Peyer's patch (tissue), 4 donors: ENCODE measurements at regions not wholly inside any gene's neighbourhood (a gene's known extent, or its start where the extent isn't known, plus 50 kb on each side); places are given as distances from the start of the nearest gene placed in this dataset.

Experiments used
- DNase-seq, 3 donors: peaks; one replicate each; pipeline ENCODE4 v3.0.0-alpha.2; 2017 to 2019
- H3K27ac ChIP-seq, 4 donors: fragments of 200-600 bp; sonication (generic); one replicate each; pipeline ENCODE4 v1.5.1; 2016 to 2019
- H3K27me3 ChIP-seq, 2 donors: fragments of 200-600 bp; sonication (generic); one replicate each; pipeline ENCODE4 v1.5.1; 2019
- H3K36me3 ChIP-seq, 3 donors: fragments of 200-600 bp; sonication (generic); one replicate each; pipeline ENCODE4 v1.5.1; 2016 to 2019
- H3K4me1 ChIP-seq, 4 donors: fragments of 200-600 bp; sonication (generic); one replicate each; pipeline ENCODE4 v1.5.1; 2016 to 2019
- H3K4me3 ChIP-seq, 4 donors: fragments of 200-600 bp; sonication (generic); 1 replicate in 3 of 4; 2 replicates in 1 of 4; pipeline ENCODE4 v1.5.1; 2016 to 2019; ENCODE audit warnings: mild to moderate bottlenecking in 1 of 4
- H3K9me3 ChIP-seq, 4 donors: fragments of 200-600 bp; sonication (generic); one replicate each; pipeline ENCODE4 v1.5.1; 2016 to 2019; ENCODE audit warnings: mild to moderate bottlenecking in 1 of 4
- POLR2A ChIP-seq, 2 donors: fragments of 450-650 bp; IDR thresholded peaks; one replicate each; pipeline ENCODE4 v1.5.1; 2017; ENCODE audit warnings: antibody characterized with exemption in 2 of 2, mild to moderate bottlenecking in 2 of 2, moderate library complexity in 2 of 2
- TF ChIP-seq, protein P1 (sequence below), 6 experiments: fragments of 450-650 bp in 4 of 6; fragments of 200-600 bp in 2 of 6; sonication (generic) in 1 of 6; IDR thresholded peaks; one replicate each; pipeline ENCODE4 v1.5.1; 2017 to 2019; ENCODE audit warnings: antibody characterized with exemption in 6 of 6, mild to moderate bottlenecking in 3 of 6, moderate library complexity in 1 of 6

DNA sequence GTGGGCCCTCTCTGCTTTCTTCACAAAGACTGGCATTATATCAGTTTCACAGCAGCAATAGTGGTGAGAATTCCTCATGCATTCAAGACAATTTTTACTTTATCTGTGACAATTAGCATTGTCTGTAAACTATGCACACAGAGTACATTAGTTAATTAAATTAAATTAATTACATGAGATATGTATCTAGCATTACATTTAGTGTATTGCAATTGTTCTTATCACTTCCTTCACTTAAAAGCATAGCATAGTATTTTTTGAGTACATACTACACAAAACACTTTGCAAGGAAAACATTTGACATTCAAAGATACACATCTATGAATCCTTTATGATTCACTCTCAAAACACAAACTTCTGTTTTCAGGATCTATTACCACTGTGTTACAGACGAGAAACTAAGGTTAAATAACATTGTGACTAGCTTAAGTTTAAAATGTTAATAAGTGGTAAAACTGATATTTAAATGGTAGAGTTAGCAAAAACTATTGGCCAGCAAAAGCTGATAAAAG is 1542.6 kb downstream of the PLA2G4A start:
- TF ChIP-seq POLR2A (IDR thresholded peaks at IDR 0.05): no peak
- TF ChIP-seq, protein P1, sequence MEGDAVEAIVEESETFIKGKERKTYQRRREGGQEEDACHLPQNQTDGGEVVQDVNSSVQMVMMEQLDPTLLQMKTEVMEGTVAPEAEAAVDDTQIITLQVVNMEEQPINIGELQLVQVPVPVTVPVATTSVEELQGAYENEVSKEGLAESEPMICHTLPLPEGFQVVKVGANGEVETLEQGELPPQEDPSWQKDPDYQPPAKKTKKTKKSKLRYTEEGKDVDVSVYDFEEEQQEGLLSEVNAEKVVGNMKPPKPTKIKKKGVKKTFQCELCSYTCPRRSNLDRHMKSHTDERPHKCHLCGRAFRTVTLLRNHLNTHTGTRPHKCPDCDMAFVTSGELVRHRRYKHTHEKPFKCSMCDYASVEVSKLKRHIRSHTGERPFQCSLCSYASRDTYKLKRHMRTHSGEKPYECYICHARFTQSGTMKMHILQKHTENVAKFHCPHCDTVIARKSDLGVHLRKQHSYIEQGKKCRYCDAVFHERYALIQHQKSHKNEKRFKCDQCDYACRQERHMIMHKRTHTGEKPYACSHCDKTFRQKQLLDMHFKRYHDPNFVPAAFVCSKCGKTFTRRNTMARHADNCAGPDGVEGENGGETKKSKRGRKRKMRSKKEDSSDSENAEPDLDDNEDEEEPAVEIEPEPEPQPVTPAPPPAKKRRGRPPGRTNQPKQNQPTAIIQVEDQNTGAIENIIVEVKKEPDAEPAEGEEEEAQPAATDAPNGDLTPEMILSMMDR (IDR thresholded peaks at IDR 0.05): no peak
- Histone ChIP-seq H3K4me3 (no peak overlapping the region), H3K9me3 (no peaks in the 10 kb centered on the region), H3K27me3 (no peaks in the 10 kb centered on the region), H3K36me3 (no peaks in the 10 kb centered on the region), H3K27ac (no peak overlapping the region), H3K4me1 (no peaks in the 10 kb centered on the region)
- no peak for DNase-seq

DNA sequence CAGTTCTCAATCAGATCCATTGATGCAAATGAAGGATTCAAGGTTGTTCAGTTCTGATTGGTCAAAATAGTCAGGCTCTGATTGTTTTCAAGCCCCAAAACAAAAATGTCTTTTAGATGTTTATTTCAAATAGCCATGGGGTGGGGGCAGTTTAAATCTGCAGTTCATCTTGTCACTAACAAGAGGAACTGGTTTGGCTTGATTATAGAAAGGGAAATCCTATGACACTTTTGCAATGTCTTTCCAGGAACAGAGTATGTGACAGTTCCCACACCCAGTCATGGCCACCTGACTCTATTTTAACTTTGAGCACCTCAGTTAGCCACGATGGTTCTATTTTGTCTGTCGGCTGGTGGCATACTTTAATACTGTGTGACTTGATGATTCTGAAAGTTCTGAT is 1544.1 kb downstream of the PLA2G4A start:
- DNase-seq: no peak
- TF ChIP-seq, protein P1 (IDR thresholded peaks at IDR 0.05): no peak
- TF ChIP-seq POLR2A (IDR thresholded peaks at IDR 0.05): no peak
- Histone ChIP-seq H3K4me3 (no peak overlapping the region), H3K4me1 (no peaks in the 10 kb centered on the region), H3K27me3 (no peaks in the 10 kb centered on the region), H3K27ac (no peak overlapping the region), H3K9me3 (no peaks in the 10 kb centered on the region), H3K36me3 (no peaks in the 10 kb centered on the region)

DNA sequence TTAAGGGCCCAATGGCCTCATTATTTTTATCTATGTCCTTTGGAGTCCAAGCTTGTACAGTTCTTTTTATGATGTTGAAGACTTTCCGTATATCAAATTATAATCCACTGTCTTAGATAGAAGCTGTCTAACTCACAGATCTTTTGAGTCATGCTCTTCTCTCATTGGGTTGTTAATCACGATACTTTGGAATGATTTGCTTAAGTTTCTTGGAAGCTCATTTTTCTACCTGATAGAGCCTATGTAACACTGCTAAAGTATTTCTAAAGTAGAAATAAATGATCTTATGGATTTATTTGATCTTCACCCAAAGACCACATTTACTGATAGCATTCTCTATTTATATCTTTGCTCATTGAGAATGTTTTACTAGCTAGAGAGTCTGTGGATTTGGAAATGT is 1554.1 kb downstream of the PLA2G4A start:
- H3K27ac ChIP-seq: no peak overlapping the region
- H3K4me3 ChIP-seq: no peak overlapping the region
- no peak for DNase-seq
- no peaks in the 10 kb centered on the region for H3K36me3 ChIP-seq
- H3K9me3 ChIP-seq: no peaks in the 10 kb centered on the region
- TF ChIP-seq, protein P1 (IDR thresholded peaks at IDR 0.05): no peak
- no peak for TF ChIP-seq POLR2A (IDR thresholded peaks at IDR 0.05)
- no peaks in the 10 kb centered on the region for H3K27me3 ChIP-seq
- H3K4me1 ChIP-seq: no peaks in the 10 kb centered on the region

DNA sequence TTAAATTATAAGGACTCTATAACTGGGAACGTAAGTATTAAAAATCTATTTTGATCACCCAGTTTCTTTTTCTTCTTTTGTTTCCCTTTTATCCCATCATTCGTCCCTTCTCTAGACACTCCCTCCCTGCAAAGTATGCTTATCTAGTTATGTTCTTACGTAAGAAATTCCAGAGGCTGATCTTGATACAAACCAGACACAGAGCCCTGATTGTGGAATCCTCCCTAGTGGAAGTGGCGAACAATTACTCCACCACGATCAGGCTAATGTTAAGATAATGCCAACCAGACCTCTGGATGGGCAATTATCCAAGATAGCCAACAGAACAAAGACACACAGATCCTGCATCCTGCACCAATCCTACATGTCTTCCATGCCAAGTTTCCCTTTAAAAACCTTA is 1557.4 kb downstream of the PLA2G4A start:
- Histone ChIP-seq H3K36me3 (no peaks in the 10 kb centered on the region), H3K4me3 (no peak overlapping the region), H3K9me3 (no peaks in the 10 kb centered on the region), H3K4me1 (no peaks in the 10 kb centered on the region), H3K27me3 (no peaks in the 10 kb centered on the region), H3K27ac (no peak overlapping the region)
- no peak for DNase-seq
- TF ChIP-seq POLR2A (IDR thresholded peaks at IDR 0.05): no peak
- TF ChIP-seq, protein P1 (IDR thresholded peaks at IDR 0.05): no peak

DNA sequence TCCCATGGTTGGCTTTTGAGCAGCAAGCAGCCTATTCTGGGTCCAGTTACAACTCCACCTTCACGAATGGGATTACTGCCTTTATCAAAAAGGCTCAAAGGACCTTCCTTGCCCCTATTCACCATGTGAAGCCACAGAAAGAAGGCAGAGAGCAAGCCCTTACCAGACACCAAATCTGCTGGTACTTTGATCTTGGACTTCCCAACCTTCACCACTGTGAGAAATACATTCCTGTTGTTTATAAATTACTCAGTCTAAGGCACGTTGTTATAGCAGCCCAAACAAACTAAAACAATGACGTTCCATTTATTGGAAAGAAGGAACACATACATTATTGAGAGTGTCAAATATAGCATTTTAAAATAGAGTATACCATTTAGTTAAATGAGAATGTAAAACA is 1557.9 kb downstream of the PLA2G4A start:
- Histone ChIP-seq H3K27me3 (no peaks in the 10 kb centered on the region), H3K9me3 (no peaks in the 10 kb centered on the region), H3K27ac (no peak overlapping the region), H3K4me1 (no peaks in the 10 kb centered on the region), H3K4me3 (no peak overlapping the region), H3K36me3 (no peaks in the 10 kb centered on the region)
- no peak for DNase-seq
- TF ChIP-seq, protein P1 (IDR thresholded peaks at IDR 0.05): no peak
- TF ChIP-seq POLR2A (IDR thresholded peaks at IDR 0.05): no peak

DNA sequence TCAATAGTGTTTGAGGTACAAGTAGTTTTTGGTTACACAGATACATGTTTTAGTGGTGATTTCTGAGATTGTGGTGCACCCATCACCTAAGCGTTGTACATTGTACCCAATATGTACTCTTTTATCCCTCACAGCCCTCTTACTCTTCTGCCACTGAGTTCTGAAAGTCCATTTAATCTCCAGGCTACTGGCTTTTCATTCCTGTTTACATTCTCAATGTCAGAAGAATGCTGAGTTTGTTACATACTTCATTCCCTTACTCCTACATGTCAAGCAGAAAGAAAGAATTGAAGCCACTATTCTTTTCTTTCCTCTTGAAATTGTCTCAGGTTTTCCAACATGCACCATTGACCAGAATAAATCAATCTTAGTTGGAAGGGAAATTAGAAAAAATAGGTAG is 1565.9 kb downstream of the PLA2G4A start:
- no peaks in the 10 kb centered on the region for H3K27me3 ChIP-seq
- DNase-seq: no peak
- no peaks in the 10 kb centered on the region for H3K36me3 ChIP-seq
- H3K4me1 ChIP-seq: no peaks in the 10 kb centered on the region
- no peak for TF ChIP-seq POLR2A (IDR thresholded peaks at IDR 0.05)
- TF ChIP-seq, protein P1 (IDR thresholded peaks at IDR 0.05): no peak
- no peaks in the 10 kb centered on the region for H3K9me3 ChIP-seq
- no peak overlapping the region for H3K27ac ChIP-seq
- no peak overlapping the region for H3K4me3 ChIP-seq
